Thyroid gland (tissue), 4 donors: ENCODE measurements at regions not wholly inside any gene's neighbourhood (a gene's known extent, or its start where the extent isn't known, plus 50 kb on each side); places are given as distances from the start of the nearest gene placed in this dataset.

Source experiments
- DNase-seq, 2 donors: peaks; one replicate each; pipeline ENCODE4 v3.0.0-alpha.2; 2019
- H3K27ac ChIP-seq, 3 donors: fragments of 200-600 bp; sonication (generic); 1 replicate in 2 of 3; 2 replicates in 1 of 3; pipeline ENCODE4 v1.5.1; 2016 to 2019; ENCODE audit warnings: mild to moderate bottlenecking in 1 of 3, moderate library complexity in 1 of 3
- H3K27me3 ChIP-seq: fragments of 200-600 bp; sonication (generic); one replicate; pipeline ENCODE4 v1.5.1; 2019
- H3K36me3 ChIP-seq, 2 donors: fragments of 200-600 bp; sonication (generic); one replicate each; pipeline ENCODE4 v1.5.1; 2016 to 2019
- H3K4me1 ChIP-seq, 2 donors: fragments of 200-600 bp; sonication (generic); one replicate each; pipeline ENCODE4 v1.5.1; 2017 to 2019
- H3K4me3 ChIP-seq, 3 donors: fragments of 200-600 bp; sonication (generic); replicated peaks in 1 of 3; 1 replicate in 2 of 3; 2 replicates in 1 of 3; pipeline ENCODE4 v1.5.1; 2016; ENCODE audit warnings: mild to moderate bottlenecking in 1 of 3
- H3K9me3 ChIP-seq: fragments of 200-600 bp; sonication (generic); one replicate; pipeline ENCODE4 v1.5.1; 2017
- POLR2A ChIP-seq, 2 donors: fragments of 450-650 bp; IDR thresholded peaks; one replicate each; pipeline ENCODE4 v1.6.1; 2017; ENCODE audit warnings: antibody characterized with exemption in 2 of 2, mild to moderate bottlenecking in 2 of 2, moderate library complexity in 1 of 2
- WGBS, 2 donors: methylation state at CpG; one replicate each; pipeline ENCODE4 v1.1.5; 2017; 5-methylcytosine and 5-hydroxymethylcytosine counted together
- intact Hi-C: fragments of 100-400 bp; cut with DNase I; formaldehyde crosslinking; loops from one replicate; pipeline ENCODE4 v1.15.1; 2023
- TF ChIP-seq, protein P1 (sequence below), 6 experiments: fragments of 200-600 bp in 3 of 6; fragments of 450-650 bp in 3 of 6; sonication (generic) in 3 of 6; IDR thresholded peaks; one replicate each; pipeline ENCODE4 v1.5.1; 2016 to 2019; ENCODE audit warnings: antibody characterized with exemption in 6 of 6, mild to moderate bottlenecking in 2 of 6, inconsistent platforms in 1 of 6, moderate library complexity in 1 of 6

DNA sequence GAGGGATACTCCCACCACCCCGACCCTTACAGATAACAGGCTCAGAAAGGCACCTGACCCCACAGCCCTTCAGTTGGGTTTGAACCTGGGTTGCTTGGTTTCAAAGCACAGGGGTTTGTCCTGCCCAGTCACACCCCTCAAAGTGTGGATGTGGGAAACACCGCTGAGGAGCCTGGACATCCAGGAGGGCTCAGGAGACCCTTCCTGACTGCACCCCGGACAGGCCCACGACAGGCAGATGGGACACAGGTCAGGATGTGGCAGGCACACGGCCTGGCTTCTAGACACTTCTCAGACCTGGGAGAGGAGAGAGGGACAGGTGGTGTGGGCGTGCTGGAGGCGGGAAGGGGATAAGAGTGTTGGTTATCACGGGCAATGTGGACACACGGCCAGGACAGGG, 932.3 kb downstream of the BRD1 start:
- intact Hi-C loops: no loop called here
- 77 to 78% methylated on average over 9 of the region's 9 CpGs for WGBS, 2 donors
- Histone ChIP-seq H3K36me3 (no peaks in the 10 kb centered on the region), H3K4me1 (no peaks in the 10 kb centered on the region), H3K4me3 (no peak overlapping the region), H3K27me3 (no peaks in the 10 kb centered on the region), H3K27ac (no peak overlapping the region), H3K9me3 (no peaks in the 10 kb centered on the region)
- no peak for DNase-seq
- no peak for TF ChIP-seq POLR2A (IDR thresholded peaks at IDR 0.05)
- TF ChIP-seq, protein P1, sequence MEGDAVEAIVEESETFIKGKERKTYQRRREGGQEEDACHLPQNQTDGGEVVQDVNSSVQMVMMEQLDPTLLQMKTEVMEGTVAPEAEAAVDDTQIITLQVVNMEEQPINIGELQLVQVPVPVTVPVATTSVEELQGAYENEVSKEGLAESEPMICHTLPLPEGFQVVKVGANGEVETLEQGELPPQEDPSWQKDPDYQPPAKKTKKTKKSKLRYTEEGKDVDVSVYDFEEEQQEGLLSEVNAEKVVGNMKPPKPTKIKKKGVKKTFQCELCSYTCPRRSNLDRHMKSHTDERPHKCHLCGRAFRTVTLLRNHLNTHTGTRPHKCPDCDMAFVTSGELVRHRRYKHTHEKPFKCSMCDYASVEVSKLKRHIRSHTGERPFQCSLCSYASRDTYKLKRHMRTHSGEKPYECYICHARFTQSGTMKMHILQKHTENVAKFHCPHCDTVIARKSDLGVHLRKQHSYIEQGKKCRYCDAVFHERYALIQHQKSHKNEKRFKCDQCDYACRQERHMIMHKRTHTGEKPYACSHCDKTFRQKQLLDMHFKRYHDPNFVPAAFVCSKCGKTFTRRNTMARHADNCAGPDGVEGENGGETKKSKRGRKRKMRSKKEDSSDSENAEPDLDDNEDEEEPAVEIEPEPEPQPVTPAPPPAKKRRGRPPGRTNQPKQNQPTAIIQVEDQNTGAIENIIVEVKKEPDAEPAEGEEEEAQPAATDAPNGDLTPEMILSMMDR (IDR thresholded peaks at IDR 0.05): no peak

DNA sequence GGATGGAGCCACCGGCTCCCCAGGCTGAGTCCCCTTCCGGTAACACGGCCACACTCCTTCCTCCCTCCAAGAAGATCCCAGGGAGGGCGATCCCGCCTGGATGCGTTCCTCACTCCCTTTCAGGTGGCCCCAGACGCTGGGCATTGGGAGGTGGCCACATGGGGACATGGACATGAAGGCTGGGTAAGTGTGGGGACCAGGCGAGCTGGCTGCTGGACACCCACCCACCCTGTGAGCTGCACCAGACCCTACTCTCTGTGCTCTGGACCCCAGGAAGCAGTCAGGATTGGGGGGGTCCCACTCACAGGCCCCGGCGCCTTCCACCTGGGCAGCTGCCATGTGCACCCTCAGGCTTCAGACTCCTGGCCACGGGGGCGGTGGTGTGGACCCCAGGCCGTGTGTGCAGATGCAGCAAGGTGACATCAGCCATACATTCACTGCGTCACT, 932.8 kb downstream of the BRD1 start:
- Histone ChIP-seq H3K27me3 (no peaks in the 10 kb centered on the region), H3K4me3 (no peak overlapping the region), H3K4me1 (no peaks in the 10 kb centered on the region), H3K9me3 (no peaks in the 10 kb centered on the region), H3K27ac (no peak overlapping the region), H3K36me3 (no peaks in the 10 kb centered on the region)
- TF ChIP-seq, protein P1 (IDR thresholded peaks at IDR 0.05): no peak
- no peak for TF ChIP-seq POLR2A (IDR thresholded peaks at IDR 0.05)
- DNase-seq: no peak
- WGBS, 2 donors: 84 to 95% methylated on average over 6 to 8 of the region's 14 CpGs
- intact Hi-C loops: no loop called here

DNA sequence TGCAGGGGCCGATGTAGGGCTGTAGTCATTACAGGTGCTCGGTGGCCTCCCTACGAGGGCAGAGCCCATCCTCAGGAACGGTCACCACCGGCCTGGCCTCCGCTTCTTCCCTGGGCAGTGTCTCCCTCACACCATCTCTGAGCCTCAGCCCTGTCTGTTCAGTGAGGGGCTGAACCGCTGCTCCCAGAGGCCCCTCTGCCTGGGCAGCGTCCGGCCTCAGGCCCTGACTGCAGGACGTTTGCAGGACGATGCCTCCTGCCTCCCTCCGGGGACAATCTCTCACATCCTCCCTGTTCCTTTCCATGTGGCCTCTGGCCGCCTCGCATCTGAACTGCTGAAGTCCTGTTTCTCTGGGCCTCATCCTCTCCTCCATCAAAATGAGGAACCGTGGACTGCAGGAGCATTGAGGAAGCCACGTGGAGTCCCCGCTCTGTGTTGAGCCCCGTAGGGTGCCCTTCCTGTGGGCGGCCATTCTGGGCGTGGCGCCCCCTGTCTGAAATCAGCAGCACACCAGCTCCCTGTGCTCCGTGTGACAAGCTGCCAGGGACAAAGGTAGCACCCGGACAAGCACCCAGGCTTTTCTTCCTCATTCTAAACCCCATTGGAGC, 933.5 kb downstream of the BRD1 start:
- Histone ChIP-seq H3K27me3 (no peaks in the 10 kb centered on the region), H3K9me3 (no peaks in the 10 kb centered on the region), H3K4me3 (no peak overlapping the region), H3K4me1 (no peaks in the 10 kb centered on the region), H3K36me3 (no peaks in the 10 kb centered on the region), H3K27ac (no peak overlapping the region)
- no peak for TF ChIP-seq POLR2A (IDR thresholded peaks at IDR 0.05)
- TF ChIP-seq, protein P1 (IDR thresholded peaks at IDR 0.05): no peak
- whole genome bisulfite sequencing, 2 donors: 54 to 71% methylated on average over 9 to 23 of the region's 23 CpGs
- intact Hi-C loops: no loop called here
- no peak for DNase-seq

DNA sequence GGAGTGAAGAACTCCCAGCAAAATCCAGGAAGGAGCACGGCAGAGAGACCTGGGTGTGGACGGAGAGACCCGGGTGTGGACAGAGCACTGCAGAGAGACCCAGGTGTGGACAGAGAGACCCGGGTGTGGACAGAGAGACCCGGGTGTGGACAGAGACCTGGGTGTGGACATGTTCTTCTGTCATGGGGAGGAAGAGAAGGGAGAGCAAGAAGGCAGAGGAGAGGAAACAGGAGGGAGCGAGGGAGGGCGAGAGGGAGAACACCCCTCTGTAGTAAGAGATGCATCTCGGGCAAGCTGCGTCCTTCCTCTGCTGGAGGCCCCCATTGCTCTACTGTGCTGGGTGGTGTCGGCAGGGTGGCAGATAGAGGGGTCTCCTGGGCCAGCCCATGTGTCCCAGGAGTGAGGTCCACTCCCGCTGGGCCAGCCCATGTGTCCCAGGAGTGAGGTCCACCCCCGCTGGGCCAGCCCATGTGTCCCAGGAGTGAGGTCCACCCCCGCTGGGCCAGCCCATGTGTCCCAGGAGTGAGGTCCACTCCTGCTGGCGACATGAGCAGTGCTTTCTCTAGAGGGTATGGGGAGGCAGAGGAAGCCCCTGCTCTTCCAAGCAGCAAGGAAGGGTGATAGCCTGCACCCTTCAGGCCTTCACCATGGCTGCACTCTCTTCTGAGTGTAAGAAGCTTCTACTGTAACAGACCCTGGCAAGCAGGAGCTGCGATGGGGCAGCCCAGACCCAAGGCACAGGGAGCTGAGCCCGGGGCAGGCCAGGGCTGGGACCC, 934.2 kb downstream of the BRD1 start:
- Histone ChIP-seq H3K27me3 (no peaks in the 10 kb centered on the region), H3K4me3 (no peak overlapping the region), H3K9me3 (no peaks in the 10 kb centered on the region), H3K36me3 (no peaks in the 10 kb centered on the region), H3K4me1 (no peaks in the 10 kb centered on the region), H3K27ac (no peak overlapping the region)
- intact Hi-C loops: no loop called here
- no peak for DNase-seq
- WGBS, 2 donors: 79 to 80% methylated on average over 15 of the region's 16 CpGs
- TF ChIP-seq, protein P1 (IDR thresholded peaks at IDR 0.05): no peak
- no peak for TF ChIP-seq POLR2A (IDR thresholded peaks at IDR 0.05)

DNA sequence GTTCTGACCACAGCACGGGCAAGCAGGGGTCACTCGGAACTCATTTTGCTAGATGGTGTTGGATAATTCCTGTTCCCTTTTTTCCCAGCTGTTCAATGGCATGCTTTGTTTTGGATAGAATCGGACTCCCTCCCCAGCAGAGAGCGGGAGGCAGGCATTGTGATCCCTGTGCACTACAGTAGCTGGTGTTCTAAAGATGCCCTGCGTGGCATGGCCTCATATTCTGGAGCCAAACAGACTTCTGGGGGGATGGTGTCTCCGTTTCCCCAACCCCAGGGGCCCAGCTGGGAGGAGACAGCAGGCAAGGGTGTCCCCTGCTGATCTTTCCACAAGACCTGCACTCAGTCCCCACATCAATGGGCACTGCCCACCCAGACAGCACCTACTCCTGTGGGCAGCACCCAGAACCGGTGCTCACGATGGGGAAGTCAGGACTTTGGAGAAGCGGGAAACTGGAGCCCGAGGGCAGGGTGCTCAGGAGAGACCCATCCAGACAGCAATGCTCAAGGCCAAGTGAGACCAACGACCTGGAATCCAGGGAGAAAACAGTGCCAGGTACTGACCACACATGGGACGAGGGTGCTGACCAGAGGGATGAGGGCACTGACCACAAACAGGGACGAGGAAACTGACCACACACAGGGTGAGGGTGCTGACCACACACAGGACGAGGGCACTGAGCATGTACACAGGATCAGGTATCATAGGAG, 934.9 kb downstream of the BRD1 start:
- no peaks in the 10 kb centered on the region for H3K36me3 ChIP-seq
- DNase-seq: no peak
- TF ChIP-seq POLR2A (IDR thresholded peaks at IDR 0.05): no peak
- TF ChIP-seq, protein P1 (IDR thresholded peaks at IDR 0.05): no peak
- no peaks in the 10 kb centered on the region for H3K4me1 ChIP-seq
- WGBS, 2 donors: 72 to 74% methylated on average over 14 of the region's 14 CpGs
- intact Hi-C loops: no loop called here
- no peaks in the 10 kb centered on the region for H3K9me3 ChIP-seq
- no peaks in the 10 kb centered on the region for H3K27me3 ChIP-seq
- H3K27ac ChIP-seq: no peak overlapping the region
- H3K4me3 ChIP-seq: no peak overlapping the region
